ENCODE measurements at regions not wholly inside any gene's neighbourhood (a gene's known extent, or its start where the extent isn't known, plus 50 kb on each side); places are given as distances from the start of the nearest gene placed in this dataset.
A peak's percentile ranks its signal among the peaks of the same experiment; 100 is the strongest.
"Not testable (repeated sequence)": the region's sequence is repeated elsewhere in the genome, so short reads cannot be mapped to it uniquely, and the experiment has no call there.

- DNase-seq, result peak in 1 of 3 donors; percentile 45
Measured at GRCh38 chr20:28562510-28562898, 2695.0 kb upstream of the DEFB115 start.

DNA sequence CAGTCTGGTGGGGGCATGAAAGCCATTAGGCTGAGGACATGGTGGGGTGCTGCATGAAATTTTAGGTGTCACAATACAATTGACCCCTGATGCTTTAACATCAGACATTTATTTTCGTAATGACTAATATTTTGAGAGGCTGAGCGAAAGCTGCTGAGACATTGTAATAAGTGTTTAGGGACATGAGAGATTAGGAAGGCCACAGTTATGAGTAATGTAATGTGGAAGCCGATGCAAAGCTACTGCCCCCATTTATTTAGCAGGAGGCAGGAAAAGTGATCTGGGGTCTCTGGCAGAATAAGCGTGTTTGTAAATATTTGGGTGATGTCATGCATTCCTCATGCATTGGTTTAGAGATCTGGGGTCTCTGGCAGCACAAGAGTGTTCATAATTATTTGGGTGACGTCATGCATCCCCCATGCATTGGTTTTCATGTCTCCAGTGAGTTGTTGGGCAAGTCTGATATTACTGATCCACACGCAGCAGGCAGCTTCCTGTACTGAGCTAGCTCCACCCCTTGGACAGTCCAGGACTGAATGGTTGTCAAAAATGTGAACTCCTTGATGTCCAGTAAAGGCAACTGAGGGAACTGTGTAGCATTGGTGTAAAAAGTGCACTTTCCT is 2694.5 kb upstream of the DEFB115 start:
- peak in 1 of 3 donors; percentile 59 for DNase-seq

GRCh38 chr20:28564024-28564423 is 2693.4 kb upstream of the DEFB115 start:
- DNase-seq, result not testable (repeated sequence)

- not testable (repeated sequence) for DNase-seq
Measured at GRCh38 chr20:28564688-28565463, 2692.6 kb upstream of the DEFB115 start.

GRCh38 chr20:28575991-28576390 is 2681.5 kb upstream of the DEFB115 start:
- DNase-seq, result not testable (repeated sequence)

- DNase-seq, result not testable (repeated sequence)
Measured at GRCh38 chr20:28591680-28592079, 2665.8 kb upstream of the DEFB115 start.

DNA sequence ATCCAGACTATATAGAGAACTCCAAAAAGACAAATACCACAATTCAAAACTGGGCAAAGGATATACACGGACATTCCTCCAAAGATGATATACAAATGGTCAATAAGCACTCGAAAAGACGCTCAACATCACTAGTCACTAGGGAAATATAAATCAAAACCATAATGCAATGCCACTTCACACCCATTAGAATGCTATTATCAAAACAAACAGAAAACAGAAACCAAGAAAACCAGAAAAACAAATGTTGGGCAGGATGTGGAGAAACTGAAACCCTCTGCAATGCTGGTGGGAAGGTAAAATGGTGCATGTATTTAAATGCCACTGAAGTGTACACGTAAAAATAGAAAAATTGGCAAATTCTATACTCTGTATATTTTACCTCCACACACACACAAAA is 2664.1 kb upstream of the DEFB115 start:
- not testable (repeated sequence) for DNase-seq

DNA sequence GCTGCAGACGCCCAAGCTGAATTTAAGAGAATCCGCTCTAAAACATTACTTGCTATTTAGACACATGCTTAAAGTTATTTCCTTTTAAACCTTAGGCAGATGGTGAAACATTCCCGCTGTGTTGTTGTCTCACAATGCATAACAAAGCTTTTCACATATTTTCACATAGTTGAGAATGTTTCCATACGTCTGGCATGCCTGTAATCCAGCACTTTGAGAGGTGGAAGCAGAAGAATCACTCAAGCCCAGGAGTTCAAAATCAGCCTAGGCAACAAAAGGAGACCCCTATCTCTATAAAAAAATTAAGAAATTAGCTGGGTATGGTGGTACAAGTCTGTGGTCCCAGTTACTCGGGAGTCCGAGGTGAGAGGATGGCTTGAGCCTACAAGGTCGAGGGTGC is 2663.0 kb upstream of the DEFB115 start:
- not testable (repeated sequence) for DNase-seq

GRCh38 chr20:28602006-28602402 is 2655.5 kb upstream of the DEFB115 start:
- not testable (repeated sequence) for DNase-seq

GRCh38 chr20:28602403-28603217 is 2654.9 kb upstream of the DEFB115 start:
- peak; percentile 79 to 92 (median 85) for DNase-seq

GRCh38 chr20:28603218-28603577 is 2654.3 kb upstream of the DEFB115 start:
- DNase-seq, result not testable (repeated sequence)

DNA sequence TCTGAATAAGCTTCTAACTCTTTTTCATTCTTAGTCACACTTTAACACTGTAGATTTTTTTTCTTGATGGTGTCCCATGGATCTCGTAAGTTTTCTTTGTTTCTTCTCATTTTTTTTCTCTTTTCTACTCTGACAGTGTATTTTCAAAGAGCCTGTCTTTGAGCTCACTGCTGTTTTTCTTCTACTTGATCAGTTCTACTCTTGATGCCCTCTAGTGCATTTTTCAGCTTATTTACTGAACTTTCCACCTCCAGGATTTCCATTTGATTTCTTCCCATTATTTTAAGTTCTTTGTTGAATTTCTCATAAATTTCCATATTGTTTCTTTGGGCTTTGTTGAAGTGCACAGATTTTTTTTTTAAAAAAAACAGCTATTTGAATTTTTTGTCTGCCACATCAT is 2641.1 kb upstream of the DEFB115 start:
- no peak for DNase-seq

DNA sequence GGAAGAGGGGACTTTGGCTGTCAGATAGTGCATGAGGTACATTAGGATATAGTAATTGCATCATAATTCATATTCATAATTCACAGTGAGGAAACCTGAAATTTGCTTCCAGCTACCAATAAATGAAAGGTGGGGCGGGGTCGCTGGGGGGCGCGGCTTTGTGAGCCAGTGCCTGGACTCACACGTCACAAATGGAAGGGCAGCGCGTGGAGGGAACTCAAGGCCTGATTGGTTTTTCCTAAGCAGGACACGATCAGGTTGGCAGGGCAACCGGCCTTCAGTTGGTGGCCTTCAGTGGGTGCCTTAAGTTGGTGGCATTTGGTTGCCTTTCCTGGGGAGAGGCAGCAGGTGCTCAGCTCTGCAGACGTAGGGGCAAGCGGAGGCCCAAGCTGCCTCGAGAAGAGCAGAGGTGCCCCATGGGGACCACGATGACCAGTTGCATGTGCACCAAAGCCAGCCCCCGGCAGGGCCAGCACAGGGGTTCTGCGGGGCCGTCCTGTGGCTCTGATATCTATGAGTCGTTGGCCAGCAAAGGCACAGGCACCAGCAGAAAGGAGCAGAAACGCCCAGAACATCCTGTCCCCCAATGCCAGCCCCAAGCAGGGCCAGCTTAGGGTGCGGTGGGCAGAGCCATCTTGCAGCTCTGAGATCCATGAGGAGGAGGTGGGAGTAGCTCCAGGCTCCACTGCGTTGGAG is 2637.4 kb upstream of the DEFB115 start:
- DNase-seq, result not testable (repeated sequence)

GRCh38 chr20:28625112-28625511 is 2632.4 kb upstream of the DEFB115 start:
- not testable (repeated sequence) for DNase-seq

DNA sequence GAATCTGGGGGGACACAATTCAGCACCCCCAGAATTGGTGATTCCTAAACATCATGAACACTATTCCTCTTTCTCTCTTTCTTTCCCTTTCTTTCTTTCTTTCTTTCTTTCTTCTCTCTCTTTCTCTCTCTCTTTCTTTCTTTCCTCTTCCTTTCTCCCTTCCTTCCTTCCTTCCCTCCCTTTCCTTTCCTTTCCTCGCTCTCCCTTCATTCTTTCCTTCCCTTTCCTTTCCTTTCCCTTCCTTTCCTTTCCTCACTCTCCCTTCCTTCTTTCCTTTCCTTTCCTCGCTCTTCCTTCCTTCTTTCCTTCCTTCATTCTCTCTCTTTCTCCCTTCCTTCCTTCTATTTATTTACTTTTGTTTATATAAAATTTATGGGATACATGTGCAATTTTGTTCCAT is 2616.6 kb upstream of the DEFB115 start:
- DNase-seq, result not testable (repeated sequence)

Measured in muscle of back (tissue), 3 donors.